ENCODE measurements at regions not wholly inside any gene's neighbourhood (a gene's known extent, or its start where the extent isn't known, plus 50 kb on each side); places are given as distances from the start of the nearest gene placed in this dataset.

DNA sequence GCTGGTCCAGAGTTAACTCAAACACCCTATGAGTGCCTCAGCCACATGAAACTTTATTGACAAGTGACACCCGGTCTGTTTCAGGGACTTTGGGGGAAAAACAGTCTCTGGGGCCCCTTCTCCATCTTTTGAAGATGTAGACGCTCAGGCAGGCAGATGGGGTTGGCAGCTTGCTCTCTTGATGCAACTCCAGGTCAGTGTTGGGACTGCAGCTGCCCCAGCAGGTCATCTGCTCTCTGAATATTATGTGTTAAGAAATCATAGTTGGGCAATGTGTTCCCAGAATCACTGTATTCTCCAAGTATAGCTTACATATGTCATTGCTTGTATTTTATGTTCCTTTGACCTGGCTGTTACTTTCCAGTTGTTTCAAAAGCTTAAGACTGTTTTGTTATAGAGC is 544.9 kb upstream of the MGMT start:
- TF ChIP-seq, protein P1, sequence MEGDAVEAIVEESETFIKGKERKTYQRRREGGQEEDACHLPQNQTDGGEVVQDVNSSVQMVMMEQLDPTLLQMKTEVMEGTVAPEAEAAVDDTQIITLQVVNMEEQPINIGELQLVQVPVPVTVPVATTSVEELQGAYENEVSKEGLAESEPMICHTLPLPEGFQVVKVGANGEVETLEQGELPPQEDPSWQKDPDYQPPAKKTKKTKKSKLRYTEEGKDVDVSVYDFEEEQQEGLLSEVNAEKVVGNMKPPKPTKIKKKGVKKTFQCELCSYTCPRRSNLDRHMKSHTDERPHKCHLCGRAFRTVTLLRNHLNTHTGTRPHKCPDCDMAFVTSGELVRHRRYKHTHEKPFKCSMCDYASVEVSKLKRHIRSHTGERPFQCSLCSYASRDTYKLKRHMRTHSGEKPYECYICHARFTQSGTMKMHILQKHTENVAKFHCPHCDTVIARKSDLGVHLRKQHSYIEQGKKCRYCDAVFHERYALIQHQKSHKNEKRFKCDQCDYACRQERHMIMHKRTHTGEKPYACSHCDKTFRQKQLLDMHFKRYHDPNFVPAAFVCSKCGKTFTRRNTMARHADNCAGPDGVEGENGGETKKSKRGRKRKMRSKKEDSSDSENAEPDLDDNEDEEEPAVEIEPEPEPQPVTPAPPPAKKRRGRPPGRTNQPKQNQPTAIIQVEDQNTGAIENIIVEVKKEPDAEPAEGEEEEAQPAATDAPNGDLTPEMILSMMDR (IDR thresholded peaks at IDR 0.05), result peak in 1 of 4 experiments; percentile 15
- TF ChIP-seq POLR2A (IDR thresholded peaks at IDR 0.05), result no peak

Measured in uterus (tissue), 2 donors.